HepG2 (cell line): ENCODE measurements at regions not wholly inside any gene's neighbourhood (a gene's known extent, or its start where the extent isn't known, plus 50 kb on each side); places are given as distances from the start of the nearest gene placed in this dataset.
"Not testable (repeated sequence)": the region's sequence is repeated elsewhere in the genome, so short reads cannot be mapped to it uniquely, and the experiment has no call there.

ENCODE experiments used
- ATAC-seq: fragments of 200-7000 bp; cut with Tn5 transposase; 3 replicates; pipeline ENCODE4 v1.9.1; 2020; ENCODE audit warnings: mild to moderate bottlenecking, moderate library complexity
- BruUV-seq: library from RNA; stranded (reverse); fragments of 400-500 nt; replicated peaks from 2 replicates; lab custom pipeline; 2021; lab: Mats Ljungman, UMichigan
- CTCF ChIA-PET: fragments of 300-600 bp; formaldehyde crosslinking; extraction: SDS; loops from one replicate; lab custom pipeline; 2021; ENCODE audit warnings: low total read pairs, inconsistent platforms, low intra/inter-chr PET ratio; lab: Yijun Ruan, JAX
- POLR2A ChIA-PET: fragments of 350-600 bp; sonication (Branson Sonifier 250); formaldehyde crosslinking; loops from one replicate; lab custom pipeline; 2020; ENCODE audit warnings: antibody characterized with exemption, inconsistent platforms; lab: Yijun Ruan, JAX
- DNase-seq: peaks from one replicate; pipeline ENCODE4 v3.0.0-alpha.2; 2015; ENCODE audit warnings: low spot score
- FAIRE-seq: peaks from 3 replicates; lab custom pipeline; 2011; peaks lifted over from hg19 to GRCh38; lab: Jason Lieb, UNC
- H2AFZ ChIP-seq: one replicate; pipeline ENCODE4 v1.6.1; 2011; ENCODE audit warnings: low read length, inconsistent platforms
- H3K27ac ChIP-seq: fragments of 300-600 bp; 3 replicates; pipeline ENCODE4 v1.8.0; 2011; ENCODE audit warnings: mixed run types, mild to moderate bottlenecking, mixed read lengths, low read length, inconsistent platforms; ENCODE audit not compliant: insufficient read depth; ENCODE audit errors: extremely low read length
- H3K27me3 ChIP-seq, 2 experiments: fragments of 200-600 bp in 1 of 2; 2 replicates in 1 of 2; 3 replicates in 1 of 2; pipeline versions ENCODE4 v1.6.0 to v1.8.0; 2011; ENCODE audit warnings: low read length in 2 of 2, mild to moderate bottlenecking in 2 of 2, moderate library complexity in 2 of 2, inconsistent platforms in 1 of 2; ENCODE audit not compliant: insufficient read depth in 2 of 2, control insufficient read depth in 1 of 2
- H3K36me3 ChIP-seq, 2 experiments: fragments of 200-600 bp in 1 of 2; replicated peaks in 1 of 2; 2 replicates in 1 of 2; 3 replicates in 1 of 2; pipeline versions ENCODE4 v1.5.1 to v1.8.0; 2011; ENCODE audit warnings: low read length in 2 of 2, inconsistent platforms in 1 of 2; ENCODE audit not compliant: insufficient read depth in 2 of 2, control insufficient read depth in 1 of 2
- H3K4me1 ChIP-seq: 2 replicates; pipeline ENCODE4 v1.5.1; 2012; ENCODE audit warnings: low read length, inconsistent platforms; ENCODE audit not compliant: insufficient read depth
- H3K4me2 ChIP-seq: 2 replicates; pipeline ENCODE4 v1.6.0; 2011; ENCODE audit warnings: low read depth, low read length, inconsistent platforms
- H3K4me3 ChIP-seq, 3 experiments: fragments of 200-600 bp in 1 of 3; sonication (generic), shearing (Covaris generic) in 1 of 3; replicated peaks in 1 of 3; 2 replicates each; pipeline ENCODE4 v1.5.1; 2011 to 2016; ENCODE audit warnings: low read length in 3 of 3, inconsistent platforms in 2 of 3, low read depth in 2 of 3, mild to moderate bottlenecking in 2 of 3, control low read depth in 1 of 3, mixed read lengths in 1 of 3; ENCODE audit not compliant: insufficient read depth in 1 of 3
- H3K79me2 ChIP-seq: one replicate; pipeline ENCODE4 v1.6.1; 2011; ENCODE audit warnings: low read length, inconsistent platforms; ENCODE audit not compliant: insufficient read depth
- H3K9ac ChIP-seq: 2 replicates; pipeline ENCODE4 v1.6.0; 2011; ENCODE audit warnings: mild to moderate bottlenecking, low read depth, low read length, inconsistent platforms; ENCODE audit not compliant: insufficient read depth
- H3K9me3 ChIP-seq: 2 replicates; pipeline ENCODE4 v1.5.1; 2012; ENCODE audit warnings: mild to moderate bottlenecking, low read length
- H4K20me1 ChIP-seq: 2 replicates; pipeline ENCODE4 v1.6.0; 2011; ENCODE audit warnings: inconsistent platforms, mild to moderate bottlenecking, low read length, moderate library complexity; ENCODE audit not compliant: insufficient read depth
- FLYWCH1 ChIP-seq: sonication (generic); formaldehyde crosslinking; IDR thresholded peaks from 2 replicates; pipeline ENCODE4 v1.8.1; 2023; ENCODE audit warnings: mild to moderate bottlenecking, missing genetic modification reagents
- PAWR ChIP-seq: sonication (generic); formaldehyde crosslinking; IDR thresholded peaks from 2 replicates; pipeline ENCODE4 v1.4.0; 2020; ENCODE audit warnings: missing genetic modification reagents, mild to moderate bottlenecking, borderline replicate concordance
- PCBP1 ChIP-seq: fragments of 200-400 bp; formaldehyde crosslinking; IDR thresholded peaks from 2 replicates; pipeline ENCODE4 v1.6.1; 2017; ENCODE audit warnings: mild to moderate bottlenecking, low read depth, low read length, borderline replicate concordance
- ZFP36L1 ChIP-seq: sonication (generic); formaldehyde crosslinking; IDR thresholded peaks from 2 replicates; pipeline ENCODE4 v1.8.0; 2022; ENCODE audit warnings: mild to moderate bottlenecking, missing genetic modification reagents, moderate library complexity
- ZNF260 ChIP-seq: sonication (generic); formaldehyde crosslinking; IDR thresholded peaks from 2 replicates; pipeline ENCODE4 v1.4.0; 2020; ENCODE audit warnings: missing genetic modification reagents, low read depth, mild to moderate bottlenecking, borderline replicate concordance
- ZNF549 ChIP-seq: sonication (generic); formaldehyde crosslinking; IDR thresholded peaks from 2 replicates; pipeline ENCODE4 v1.5.0; 2020; ENCODE audit warnings: missing genetic modification reagents
- ZNF557 ChIP-seq: sonication (generic); formaldehyde crosslinking; IDR thresholded peaks from 2 replicates; pipeline ENCODE4 v1.4.0; 2020; ENCODE audit warnings: missing genetic modification reagents
- ZNF563 ChIP-seq: sonication (generic); formaldehyde crosslinking; IDR thresholded peaks from 2 replicates; pipeline ENCODE4 v1.8.0; 2022; ENCODE audit warnings: mild to moderate bottlenecking, moderate library complexity, missing genetic modification reagents
- ZNF782 ChIP-seq: sonication (generic); formaldehyde crosslinking; IDR thresholded peaks from 2 replicates; pipeline ENCODE4 v1.4.0; 2020; ENCODE audit warnings: missing genetic modification reagents, mild to moderate bottlenecking, borderline replicate concordance
- ZSCAN25 ChIP-seq: sonication (generic); formaldehyde crosslinking; IDR thresholded peaks from 2 replicates; pipeline ENCODE4 v1.8.0; 2022; ENCODE audit warnings: mild to moderate bottlenecking, missing genetic modification reagents
- WGBS: methylation state at CpG from one replicate; pipeline ENCODE4 v1.1.6; 2017; ENCODE audit warnings: low lambda C conversion rate; 5-methylcytosine and 5-hydroxymethylcytosine counted together
- in situ Hi-C: cut with HindIII; loops from 2 replicates; pipeline ENCODE4 v1.10.0; 2017; ENCODE audit warnings: low pct_unique_long_range_greater_than_20kb; ENCODE audit not compliant: extremely low pct_ligation_motif_present
- intact Hi-C: fragments of 100-400 bp; cut with micrococcal nuclease; formaldehyde crosslinking; loops from one replicate; pipeline ENCODE4 v1.10.0; 2022; ENCODE audit not compliant: unreplicated experiment
- TF ChIP-seq, protein P1 (sequence below): sonication (generic); formaldehyde crosslinking; IDR thresholded peaks from 2 replicates; pipeline ENCODE4 v1.8.1; 2023; ENCODE audit warnings: mild to moderate bottlenecking, moderate library complexity, missing genetic modification reagents
- TF ChIP-seq, protein P2 (sequence below), 2 experiments: sonication (generic) in 1 of 2; formaldehyde crosslinking in 1 of 2; IDR thresholded peaks; 2 replicates each; pipeline versions ENCODE4 v1.5.1 to v1.6.1; 2011 to 2020; ENCODE audit warnings: borderline replicate concordance in 1 of 2, low read depth in 1 of 2, low read length in 1 of 2, mild to moderate bottlenecking in 1 of 2, missing genetic modification reagents in 1 of 2, moderate library complexity in 1 of 2
- TF ChIP-seq, protein P3 (sequence below): sonication (generic); formaldehyde crosslinking; IDR thresholded peaks from 2 replicates; pipeline ENCODE4 v1.4.0; 2020; ENCODE audit warnings: missing genetic modification reagents, mild to moderate bottlenecking, borderline replicate concordance

DNA sequence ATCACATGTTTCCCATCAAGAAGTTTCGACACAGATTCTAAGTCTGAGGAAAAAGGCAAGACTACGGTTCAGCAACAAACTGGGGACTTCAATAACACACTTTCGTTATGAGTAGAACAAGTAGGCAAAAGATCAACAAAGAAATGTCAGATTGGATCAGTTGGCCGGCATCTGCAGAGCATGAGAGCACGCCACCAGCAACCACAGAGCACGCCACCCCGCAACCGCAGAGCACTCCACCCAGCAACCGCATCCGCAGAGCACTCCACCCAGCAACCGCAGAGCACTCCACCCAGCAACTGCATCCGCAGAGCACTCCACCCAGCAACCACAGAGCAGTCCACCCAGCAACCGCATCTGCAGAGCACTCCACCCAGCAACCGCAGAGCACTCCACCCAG is 89.7 kb upstream of the FAM20C start:
- no peak overlapping the region for H3K4me2 ChIP-seq
- H3K27ac ChIP-seq: no peak overlapping the region
- POLR2A ChIA-PET: no interaction called here
- ATAC-seq: no peak
- no peak for FAIRE-seq
- H3K36me3 ChIP-seq: no peaks in the 10 kb centered on the region
- intact Hi-C loops: no loop called here
- DNase-seq: no peak
- H3K9me3 ChIP-seq: no peaks in the 10 kb centered on the region
- H3K4me3 ChIP-seq: no peak overlapping the region
- CTCF ChIA-PET: no interaction called here
- 65% methylated on average over 14 of the region's 14 CpGs for WGBS
- no peaks in the 10 kb centered on the region for H4K20me1 ChIP-seq
- no peaks in the 10 kb centered on the region for H3K4me1 ChIP-seq
- no peak overlapping the region for H3K9ac ChIP-seq
- no TSS peak for BruUV-seq
- H3K27me3 ChIP-seq: peaks cover 0 to 24% of the 10 kb centered on the region in 2 experiments; a peak in 3 of 5 replicates
- no peaks in the 10 kb centered on the region for H3K79me2 ChIP-seq
- TF ChIP-seq, protein P1, sequence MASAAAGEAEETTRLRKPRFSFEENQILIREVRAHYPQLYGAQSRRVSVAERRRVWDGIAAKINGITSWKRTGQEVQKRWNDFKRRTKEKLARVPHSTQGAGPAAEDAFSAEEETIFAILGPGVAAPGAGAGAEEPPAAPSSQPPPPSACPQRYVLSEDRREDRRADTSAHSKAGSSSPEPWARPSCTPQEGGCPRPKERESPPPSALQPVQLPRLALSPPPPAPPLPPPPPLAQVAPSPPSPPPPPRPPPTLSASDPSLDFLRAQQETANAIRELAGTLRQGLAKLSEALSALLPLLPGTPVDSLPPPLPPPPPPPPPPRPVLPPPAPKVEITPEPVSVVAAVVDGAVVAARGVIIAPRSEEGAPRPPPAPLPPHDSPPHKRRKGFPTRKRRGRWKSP (CRISPR knock-in tag): no peak
- TF ChIP-seq PAWR (CRISPR knock-in tag) (no peak), PCBP1 (no peak), ZNF782 (CRISPR knock-in tag) (no peak), FLYWCH1 (CRISPR knock-in tag) (no peak), ZSCAN25 (CRISPR knock-in tag) (no peak), ZNF549 (CRISPR knock-in tag) (no peak), ZNF260 (no peak), ZNF557 (CRISPR knock-in tag) (no peak), ZNF563 (CRISPR knock-in tag) (no peak), ZFP36L1 (CRISPR knock-in tag) (no peak)
- TF ChIP-seq, protein P2, sequence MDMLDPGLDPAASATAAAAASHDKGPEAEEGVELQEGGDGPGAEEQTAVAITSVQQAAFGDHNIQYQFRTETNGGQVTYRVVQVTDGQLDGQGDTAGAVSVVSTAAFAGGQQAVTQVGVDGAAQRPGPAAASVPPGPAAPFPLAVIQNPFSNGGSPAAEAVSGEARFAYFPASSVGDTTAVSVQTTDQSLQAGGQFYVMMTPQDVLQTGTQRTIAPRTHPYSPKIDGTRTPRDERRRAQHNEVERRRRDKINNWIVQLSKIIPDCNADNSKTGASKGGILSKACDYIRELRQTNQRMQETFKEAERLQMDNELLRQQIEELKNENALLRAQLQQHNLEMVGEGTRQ (IDR thresholded peaks at IDR 0.05; ENCODE audit: low read depth, low read length): no peak
- TF ChIP-seq, protein P2 (CRISPR knock-in tag; IDR thresholded peaks at IDR 0.05; ENCODE audit: borderline replicate concordance): no peak
- TF ChIP-seq, protein P3, sequence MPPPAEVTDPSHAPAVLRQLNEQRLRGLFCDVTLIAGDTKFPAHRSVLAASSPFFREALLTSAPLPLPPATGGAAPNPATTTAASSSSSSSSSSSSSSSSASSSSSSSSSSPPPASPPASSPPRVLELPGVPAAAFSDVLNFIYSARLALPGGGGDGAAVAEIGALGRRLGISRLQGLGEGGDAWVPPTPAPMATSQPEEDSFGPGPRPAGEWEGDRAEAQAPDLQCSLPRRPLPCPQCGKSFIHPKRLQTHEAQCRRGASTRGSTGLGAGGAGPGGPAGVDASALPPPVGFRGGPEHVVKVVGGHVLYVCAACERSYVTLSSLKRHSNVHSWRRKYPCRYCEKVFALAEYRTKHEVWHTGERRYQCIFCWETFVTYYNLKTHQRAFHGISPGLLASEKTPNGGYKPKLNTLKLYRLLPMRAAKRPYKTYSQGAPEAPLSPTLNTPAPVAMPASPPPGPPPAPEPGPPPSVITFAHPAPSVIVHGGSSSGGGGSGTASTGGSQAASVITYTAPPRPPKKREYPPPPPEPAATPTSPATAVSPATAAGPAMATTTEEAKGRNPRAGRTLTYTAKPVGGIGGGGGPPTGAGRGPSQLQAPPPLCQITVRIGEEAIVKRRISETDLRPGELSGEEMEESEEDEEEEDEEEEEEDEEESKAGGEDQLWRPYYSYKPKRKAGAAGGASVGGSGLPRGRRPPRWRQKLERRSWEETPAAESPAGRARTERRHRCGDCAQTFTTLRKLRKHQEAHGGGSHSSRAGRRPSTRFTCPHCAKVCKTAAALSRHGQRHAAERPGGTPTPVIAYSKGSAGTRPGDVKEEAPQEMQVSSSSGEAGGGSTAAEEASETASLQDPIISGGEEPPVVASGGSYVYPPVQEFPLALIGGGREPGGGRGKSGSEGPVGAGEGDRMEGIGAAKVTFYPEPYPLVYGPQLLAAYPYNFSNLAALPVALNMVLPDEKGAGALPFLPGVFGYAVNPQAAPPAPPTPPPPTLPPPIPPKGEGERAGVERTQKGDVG: no peak
- in situ Hi-C loops: no loop called here
- H2AFZ ChIP-seq: no peak overlapping the region

DNA sequence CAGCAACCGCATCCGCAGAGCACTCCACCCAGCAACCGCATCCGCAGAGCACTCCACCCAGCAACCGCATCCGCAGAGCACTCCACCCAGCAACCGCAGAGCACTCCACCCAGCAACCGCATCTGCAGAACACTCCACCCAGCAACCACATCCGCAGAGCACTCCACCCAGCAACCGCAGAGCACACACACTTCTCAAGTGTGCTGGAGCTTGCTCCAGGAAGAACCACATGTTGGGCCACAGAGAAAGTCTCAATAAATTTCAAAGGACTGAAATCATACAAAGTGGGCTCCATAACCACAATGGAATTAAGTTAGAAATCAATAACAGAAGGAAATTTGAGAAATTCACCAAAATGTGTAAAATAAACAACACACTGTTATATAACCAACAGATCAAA is 88.4 kb upstream of the FAM20C start:
- POLR2A ChIA-PET, ATAC-seq, H2AFZ ChIP-seq, in situ Hi-C loops, H3K4me3 ChIP-seq, H3K27ac ChIP-seq, BruUV-seq, H3K4me1 ChIP-seq, DNase-seq, H3K9ac ChIP-seq, CTCF ChIA-PET, H3K36me3 ChIP-seq, H3K9me3 ChIP-seq, H3K79me2 ChIP-seq, intact Hi-C loops, FAIRE-seq, H4K20me1 ChIP-seq, H3K4me2 ChIP-seq: not testable (repeated sequence)
- WGBS: 98% methylated on average over 4 of the region's 10 CpGs
- H3K27me3 ChIP-seq: peaks cover 2 to 24% of the 10 kb centered on the region in 2 experiments; a peak in 3 of 5 replicates
